Large intestine (tissue), 3 donors: ENCODE measurements at regions not wholly inside any gene's neighbourhood (a gene's known extent, or its start where the extent isn't known, plus 50 kb on each side); places are given as distances from the start of the nearest gene placed in this dataset.

Source experiments
- DNase-seq, 2 donors: peaks; one replicate each; pipeline versions ENCODE4 v3.0.0 to v3.0.0-alpha.2; 2013
- H3K27ac ChIP-seq: one replicate; pipeline ENCODE4 v1.5.1; 2013; ENCODE audit warnings: low read length
- H3K27me3 ChIP-seq: 2 replicates; pipeline ENCODE4 v1.6.1; 2013; ENCODE audit warnings: low read length; ENCODE audit not compliant: control insufficient read depth, insufficient read depth
- H3K36me3 ChIP-seq: 2 replicates; pipeline ENCODE4 v1.6.1; 2013; ENCODE audit warnings: low read length; ENCODE audit not compliant: control insufficient read depth, insufficient read depth
- H3K4me1 ChIP-seq: one replicate; pipeline ENCODE4 v1.6.1; 2013; ENCODE audit warnings: low read length; ENCODE audit not compliant: control insufficient read depth, insufficient read depth
- H3K4me3 ChIP-seq: one replicate; pipeline ENCODE4 v1.5.1; 2013; ENCODE audit warnings: low read length
- H3K9me3 ChIP-seq: one replicate; pipeline ENCODE4 v1.6.1; 2013; ENCODE audit warnings: mild to moderate bottlenecking, low read depth, low read length, moderate library complexity; ENCODE audit not compliant: control insufficient read depth
- WGBS: methylation state at CpG from one replicate; pipeline ENCODE4 v1.1.5; 2013; ENCODE audit warnings: low lambda C conversion rate; ENCODE audit not compliant: insufficient coverage; 5-methylcytosine and 5-hydroxymethylcytosine counted together

GRCh38 chr14:49467091-49467490, 119.1 kb downstream of the RPS29 start:
- Histone ChIP-seq H3K27ac (no peak overlapping the region), H3K4me1 (no peaks in the 10 kb centered on the region), H3K4me3 (no peak overlapping the region), H3K27me3 (peaks cover 2% of the 10 kb centered on the region), H3K36me3 (no peaks in the 10 kb centered on the region), H3K9me3 (no peaks in the 10 kb centered on the region)
- DNase-seq: no peak
- no CpG with 5 or more reads among the region's 3 CpGs for WGBS

GRCh38 chr14:49464885-49465284, 121.3 kb downstream of the RPS29 start:
- DNase-seq: no peak
- Histone ChIP-seq H3K27me3 (peaks cover 9% of the 10 kb centered on the region), H3K4me3 (no peak overlapping the region), H3K36me3 (no peaks in the 10 kb centered on the region), H3K27ac (no peak overlapping the region), H3K9me3 (no peaks in the 10 kb centered on the region), H3K4me1 (no peaks in the 10 kb centered on the region)
- no CpG with 5 or more reads among the region's 1 CpG for WGBS

- WGBS: 100% methylated on average over 1 of the region's 1 CpG
- DNase-seq: no peak
Measured at GRCh38 chr14:49463146-49463545, 123.0 kb downstream of the RPS29 start.

GRCh38 chr14:49461529-49462401, 124.4 kb downstream of the RPS29 start:
- no CpG with 5 or more reads among the region's 2 CpGs for WGBS
- Histone ChIP-seq H3K4me1 (no peaks in the 10 kb centered on the region), H3K27me3 (peaks cover 9% of the 10 kb centered on the region), H3K36me3 (no peaks in the 10 kb centered on the region), H3K27ac (no peak overlapping the region), H3K4me3 (no peak overlapping the region), H3K9me3 (no peaks in the 10 kb centered on the region)
- peak; percentile 49 to 56 for DNase-seq

More at GRCh38 chr14:49463146-49463545, 123.0 kb downstream of the RPS29 start:
- H3K27me3 ChIP-seq: peaks cover 9% of the 10 kb centered on the region
- H3K27ac ChIP-seq: no peak overlapping the region
- no peaks in the 10 kb centered on the region for H3K9me3 ChIP-seq
- no peak overlapping the region for H3K4me3 ChIP-seq
- H3K4me1 ChIP-seq: no peaks in the 10 kb centered on the region
- H3K36me3 ChIP-seq: no peaks in the 10 kb centered on the region

GRCh38 chr14:49460662-49461061, 125.5 kb downstream of the RPS29 start:
- WGBS: no CpG with 5 or more reads among the region's 2 CpGs
- DNase-seq: no peak
- Histone ChIP-seq H3K4me1 (no peaks in the 10 kb centered on the region), H3K4me3 (no peak overlapping the region), H3K27me3 (peaks cover 9% of the 10 kb centered on the region), H3K27ac (no peak overlapping the region), H3K36me3 (no peaks in the 10 kb centered on the region), H3K9me3 (no peaks in the 10 kb centered on the region)

- no peaks in the 10 kb centered on the region for H3K9me3 ChIP-seq
- no peak overlapping the region for H3K4me3 ChIP-seq
- 40% methylated on average over 1 of the region's 2 CpGs for WGBS
- H3K36me3 ChIP-seq: no peaks in the 10 kb centered on the region
- no peaks in the 10 kb centered on the region for H3K4me1 ChIP-seq
- H3K27ac ChIP-seq: no peak overlapping the region
- H3K27me3 ChIP-seq: peaks cover 9% of the 10 kb centered on the region
- peak in 1 of 2 donors; percentile 27 for DNase-seq
Measured at GRCh38 chr14:49456589-49456988, 129.6 kb downstream of the RPS29 start.

- Histone ChIP-seq H3K27me3 (no peaks in the 10 kb centered on the region), H3K27ac (no peak overlapping the region), H3K9me3 (no peaks in the 10 kb centered on the region), H3K36me3 (no peaks in the 10 kb centered on the region), H3K4me1 (no peaks in the 10 kb centered on the region), H3K4me3 (no peak overlapping the region)
- WGBS: no CpG with 5 or more reads among the region's 10 CpGs
- no peak for DNase-seq
Measured at GRCh38 chr14:49451938-49452337, 134.2 kb downstream of the RPS29 start.

GRCh38 chr14:49449749-49450148, 136.4 kb downstream of the RPS29 start:
- H3K27me3 ChIP-seq: no peaks in the 10 kb centered on the region
- WGBS: no CpG with 5 or more reads among the region's 2 CpGs
- no peak overlapping the region for H3K4me3 ChIP-seq
- DNase-seq: no peak
- no peaks in the 10 kb centered on the region for H3K4me1 ChIP-seq
- no peak overlapping the region for H3K27ac ChIP-seq
- no peaks in the 10 kb centered on the region for H3K9me3 ChIP-seq
- no peaks in the 10 kb centered on the region for H3K36me3 ChIP-seq

GRCh38 chr14:49447540-49448107, 138.6 kb downstream of the RPS29 start:
- no peaks in the 10 kb centered on the region for H3K36me3 ChIP-seq
- no peaks in the 10 kb centered on the region for H3K27me3 ChIP-seq
- no peak for DNase-seq
- no peaks in the 10 kb centered on the region for H3K9me3 ChIP-seq
- H3K4me3 ChIP-seq: no peak overlapping the region
- no CpG with 5 or more reads among the region's 1 CpG for WGBS
- H3K4me1 ChIP-seq: no peaks in the 10 kb centered on the region
- no peak overlapping the region for H3K27ac ChIP-seq

GRCh38 chr14:49446801-49447200, 139.4 kb downstream of the RPS29 start:
- no peaks in the 10 kb centered on the region for H3K9me3 ChIP-seq
- no peak for DNase-seq
- H3K36me3 ChIP-seq: no peaks in the 10 kb centered on the region
- no peak overlapping the region for H3K4me3 ChIP-seq
- H3K4me1 ChIP-seq: no peaks in the 10 kb centered on the region
- no peaks in the 10 kb centered on the region for H3K27me3 ChIP-seq
- H3K27ac ChIP-seq: no peak overlapping the region
- no CpG with 5 or more reads among the region's 2 CpGs for WGBS
